ENCODE measurements at regions not wholly inside any gene's neighbourhood (a gene's known extent, or its start where the extent isn't known, plus 50 kb on each side); places are given as distances from the start of the nearest gene placed in this dataset.

- no peak for DNase-seq
Observed at GRCh38 chr5:8399471-8399870, 530.5 kb downstream of the MTRR start.

GRCh38 chr5:8408258-8408657, 539.3 kb downstream of the MTRR start:
- DNase-seq, result no peak

- no peak for DNase-seq
Observed at GRCh38 chr5:8410618-8411017, 541.7 kb downstream of the MTRR start.

- DNase-seq, result no peak
Observed at GRCh38 chr5:8413975-8414374, 545.0 kb downstream of the MTRR start.

GRCh38 chr5:8417316-8418048, 548.5 kb downstream of the MTRR start:
- DNase-seq, result no peak

GRCh38 chr5:8418049-8418426, 549.1 kb downstream of the MTRR start:
- DNase-seq, result no peak

- no peak for DNase-seq
Observed at GRCh38 chr5:8429778-8430758, 561.1 kb downstream of the MTRR start.

- no peak for DNase-seq
Observed at GRCh38 chr5:8434501-8434900, 565.6 kb downstream of the MTRR start.

GRCh38 chr5:8436924-8437323, 568.0 kb downstream of the MTRR start:
- no peak for DNase-seq

GRCh38 chr5:8445139-8445538, 576.2 kb downstream of the MTRR start:
- DNase-seq, result no peak

- DNase-seq, result no peak
Observed at GRCh38 chr5:8446179-8446578, 577.2 kb downstream of the MTRR start.

GRCh38 chr5:8456846-8457186, 587.9 kb downstream of the MTRR start:
- no peak for DNase-seq

GRCh38 chr5:8457187-8458037, 588.5 kb downstream of the MTRR start:
- DNase-seq, result peak; percentile 89

- DNase-seq, result peak; percentile 25
Observed at GRCh38 chr5:8458038-8458383, 589.1 kb downstream of the MTRR start.

GRCh38 chr5:8461543-8461942, 592.6 kb downstream of the MTRR start:
- DNase-seq, result no peak

GRCh38 chr5:8462565-8462964, 593.6 kb downstream of the MTRR start:
- no peak for DNase-seq

- peak; percentile 7 for DNase-seq
Observed at GRCh38 chr5:8470489-8470888, 601.5 kb downstream of the MTRR start.

GRCh38 chr5:8471581-8471980, 602.6 kb downstream of the MTRR start:
- no peak for DNase-seq

GRCh38 chr5:8473016-8473415, 604.1 kb downstream of the MTRR start:
- no peak for DNase-seq

- DNase-seq, result no peak
Observed at GRCh38 chr5:8473827-8474568, 605.0 kb downstream of the MTRR start.

- no peak for DNase-seq
Observed at GRCh38 chr5:8474569-8474930, 605.6 kb downstream of the MTRR start.

- no peak for DNase-seq
Observed at GRCh38 chr5:8478326-8478725, 609.4 kb downstream of the MTRR start.

- no peak for DNase-seq
Observed at GRCh38 chr5:8481007-8481406, 612.1 kb downstream of the MTRR start.
